HL-60/S4 treated with phorbol 12-myristate 13-acetate at 8.2 ng/mL for 4 days and 3 days (cell line): ENCODE measurements at regions not wholly inside any gene's neighbourhood (a gene's known extent, or its start where the extent isn't known, plus 50 kb on each side); places are given as distances from the start of the nearest gene placed in this dataset.

Experiments used
- in situ Hi-C: fragments of 300-500 bp; cut with MboI; formaldehyde crosslinking; loops from 2 replicates; pipeline ENCODE4 v1.15.0; 2022; ENCODE audit warnings: low sequenced_read_pairs

DNA sequence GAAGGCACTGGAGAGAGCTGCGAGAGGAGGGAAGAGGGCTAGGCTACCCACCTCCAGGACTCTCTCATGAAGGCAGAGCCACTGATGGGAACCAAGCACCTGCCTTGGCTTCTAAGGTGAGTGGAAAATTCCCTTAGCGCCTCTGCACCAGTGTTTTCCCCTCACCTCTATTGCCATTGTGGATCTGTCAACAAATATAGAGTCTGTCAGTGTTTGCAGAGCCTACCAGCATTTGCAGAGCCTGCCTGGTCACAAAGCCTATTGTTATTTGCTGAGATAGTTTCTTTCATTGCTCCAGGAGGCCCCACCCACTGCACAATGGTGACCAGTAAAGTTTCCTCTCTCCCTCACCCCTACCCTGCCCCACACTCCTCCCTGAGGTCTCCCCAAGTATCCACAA is 141.9 kb downstream of the MRPL14 start:
- in situ Hi-C loops, result no loop called here

GRCh38 chr6:43984442-43985321 is 142.6 kb downstream of the MRPL14 start:
- in situ Hi-C loops, result no loop called here

DNA sequence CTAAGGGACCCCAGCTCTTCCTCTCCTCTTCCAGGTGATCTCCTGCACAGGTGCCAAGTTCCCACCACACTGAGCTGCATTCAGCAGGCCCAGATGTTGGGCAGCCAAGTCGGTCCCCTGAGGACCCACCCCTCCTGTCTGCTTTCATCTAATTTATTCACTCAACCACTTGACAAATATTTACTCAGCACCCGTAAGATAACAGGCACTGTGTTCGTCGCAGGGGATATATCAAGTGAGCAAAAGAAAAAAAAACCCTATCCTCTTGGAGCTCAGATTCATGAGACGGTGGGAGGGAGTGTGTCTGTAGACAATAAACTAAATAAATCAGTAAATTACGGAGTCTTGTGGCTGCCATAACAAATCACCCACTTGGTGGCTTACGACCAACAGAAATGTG is 143.6 kb downstream of the MRPL14 start:
- in situ Hi-C loops, result no loop called here

DNA sequence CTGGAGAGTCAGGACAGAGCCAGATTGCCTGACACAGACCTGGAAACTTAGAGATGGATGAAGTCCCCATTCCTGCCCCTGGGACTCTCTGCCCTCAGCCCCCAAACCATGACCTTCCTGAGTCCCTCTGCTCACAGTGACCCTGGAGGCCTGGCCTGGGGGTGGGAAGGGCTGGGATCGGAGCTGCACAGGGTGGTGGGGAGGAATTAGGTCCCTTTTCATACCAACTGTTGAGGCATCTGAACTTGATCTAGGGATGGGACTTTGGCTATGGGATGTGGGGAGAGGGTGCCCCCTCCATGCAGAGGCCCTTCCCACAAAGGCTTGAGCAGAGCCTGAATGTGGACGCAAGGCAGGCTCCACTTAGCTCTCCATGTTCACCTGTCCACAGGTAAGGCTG is 144.1 kb downstream of the MRPL14 start:
- in situ Hi-C loops, result no loop called here

GRCh38 chr6:43982084-43982625 is 145.1 kb downstream of the MRPL14 start:
- in situ Hi-C loops, result no loop called here

DNA sequence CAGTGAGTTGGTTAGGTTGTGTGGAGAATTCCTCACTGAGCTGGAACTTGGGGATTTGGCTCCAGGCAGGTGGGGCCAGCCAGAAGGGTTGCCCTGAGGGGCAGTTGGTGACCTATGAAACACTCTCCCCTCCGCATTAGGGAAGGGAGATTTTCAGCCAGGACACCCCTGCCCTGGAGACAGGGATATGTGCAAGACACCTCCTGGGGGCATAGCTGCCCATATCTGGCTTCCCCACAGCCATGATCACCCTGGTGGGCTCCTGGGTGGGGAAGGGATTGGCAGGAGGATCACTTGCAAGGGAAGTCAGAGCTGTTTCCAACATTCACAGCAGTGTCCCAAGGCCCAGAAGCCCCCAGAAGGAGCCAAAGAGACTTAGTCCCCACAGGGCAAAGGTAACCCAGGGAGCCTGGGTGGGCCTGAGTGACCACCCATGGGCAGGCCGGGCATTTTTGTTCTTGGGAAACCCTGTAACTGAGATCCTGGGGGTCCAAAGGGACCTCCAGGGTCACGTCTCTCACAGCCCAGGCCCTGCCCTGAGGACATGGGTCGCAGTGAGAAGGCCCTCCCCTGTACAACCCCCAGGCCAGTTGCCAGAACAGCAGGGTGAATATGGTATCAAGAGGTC is 145.8 kb downstream of the MRPL14 start:
- in situ Hi-C loops, result no loop called here

- in situ Hi-C loops, result no loop called here
These were observed 147.1 kb downstream of the MRPL14 start for GRCh38 chr6:43980004-43980795.

GRCh38 chr6:43979525-43979924 is 147.7 kb downstream of the MRPL14 start:
- in situ Hi-C loops, result no loop called here

GRCh38 chr6:43978473-43979346 is 148.5 kb downstream of the MRPL14 start:
- in situ Hi-C loops, result no loop called here

- in situ Hi-C loops, result no loop called here
These were observed 149.7 kb downstream of the MRPL14 start for GRCh38 chr6:43977404-43978111.

DNA sequence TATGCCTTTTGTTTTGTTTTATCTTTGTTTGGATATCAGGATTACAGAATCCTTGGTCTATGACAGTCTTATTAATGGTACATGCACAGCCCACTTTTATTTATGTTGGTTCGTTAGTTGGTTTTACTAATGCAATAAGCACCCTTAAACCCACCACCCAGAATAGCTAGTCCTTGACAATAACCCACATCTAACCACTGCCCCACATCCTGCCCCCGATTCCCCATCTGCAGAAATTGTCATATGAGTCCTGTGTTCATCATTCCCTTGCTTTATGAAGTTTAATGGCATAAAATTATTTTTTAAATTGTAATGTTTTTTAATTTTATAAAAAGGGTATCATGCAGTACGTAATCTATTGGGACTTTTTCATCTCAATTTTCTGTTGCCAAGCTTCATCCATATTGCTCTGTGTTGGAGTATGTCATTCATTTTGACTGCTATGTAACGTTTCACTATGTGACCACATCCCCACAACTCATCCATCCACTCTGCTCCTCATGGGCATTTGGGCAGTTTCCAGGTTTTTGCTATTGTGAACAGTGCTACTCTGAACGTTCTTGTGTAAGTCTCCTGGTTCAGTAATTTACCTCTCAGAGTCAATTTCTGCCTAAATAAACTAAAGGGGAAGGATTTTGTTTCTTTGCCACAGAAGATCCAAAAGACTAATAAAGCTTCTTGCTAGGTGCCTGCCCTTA is 150.4 kb downstream of the MRPL14 start:
- in situ Hi-C loops, result no loop called here

DNA sequence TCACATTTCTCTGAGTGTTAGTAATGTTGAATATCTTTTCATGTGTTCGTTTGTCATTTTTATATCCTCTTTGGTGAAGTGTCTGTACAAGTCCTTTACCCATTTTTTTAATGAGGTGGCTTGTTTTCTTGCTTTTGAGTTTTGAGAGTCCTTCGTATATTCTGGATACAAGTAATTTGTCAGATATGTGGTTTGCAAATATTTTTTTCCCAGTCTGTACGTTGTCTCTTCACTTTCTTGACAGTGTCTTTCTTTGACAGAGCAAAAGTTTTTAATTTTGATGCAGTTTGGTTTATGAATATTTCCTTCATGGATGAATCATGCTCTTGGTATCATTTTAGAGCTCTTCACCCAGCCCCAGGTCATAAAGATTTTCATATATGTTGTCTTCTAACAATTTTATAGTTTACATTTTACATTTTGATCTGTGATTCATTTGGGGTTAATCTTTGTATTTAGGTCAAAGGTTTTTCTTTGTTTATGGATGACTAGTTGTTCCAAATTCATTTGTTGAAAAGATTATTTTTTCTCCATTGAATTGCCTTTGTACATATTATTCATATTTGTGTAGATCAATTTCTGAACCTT is 152.5 kb downstream of the MRPL14 start:
- in situ Hi-C loops, result no loop called here

DNA sequence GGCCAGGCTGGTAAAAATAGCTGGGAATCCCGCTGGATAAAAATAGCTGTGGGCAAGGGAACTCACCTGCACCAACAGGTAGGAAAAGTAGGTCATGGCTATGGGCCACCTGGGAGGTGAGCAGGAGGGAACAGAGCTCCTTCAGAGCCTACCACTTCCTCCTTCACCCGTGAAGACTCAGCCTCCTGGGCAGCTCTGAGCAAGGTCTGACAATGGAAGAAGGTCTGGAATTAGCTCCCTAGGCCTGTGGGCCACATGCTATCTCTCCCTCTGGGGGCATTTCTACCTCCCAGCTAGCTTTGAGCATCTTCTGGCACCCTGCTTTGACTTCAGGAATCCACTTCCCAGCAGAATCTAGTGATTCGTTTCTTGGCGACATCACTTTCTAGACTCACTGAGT is 153.9 kb downstream of the MRPL14 start:
- in situ Hi-C loops, result no loop called here

DNA sequence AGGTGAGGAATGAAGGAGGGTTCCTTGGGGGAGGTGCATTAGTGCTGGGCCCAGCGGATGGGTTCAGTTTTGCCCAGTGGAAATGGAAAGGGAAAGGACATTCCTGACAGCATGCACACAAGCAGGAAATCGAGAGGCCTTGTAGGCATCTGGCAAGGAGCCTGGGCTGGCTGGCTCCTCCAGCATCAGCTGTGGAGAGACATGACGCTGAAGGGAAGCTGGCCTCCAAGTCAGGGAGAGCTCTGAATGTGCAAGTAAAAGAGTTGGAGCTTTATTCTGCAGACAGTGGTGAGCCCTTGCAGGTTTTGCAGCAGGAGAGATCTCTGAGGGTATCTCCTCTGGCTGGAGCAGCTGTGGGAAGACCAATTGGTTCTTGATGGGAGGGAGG is 154.3 kb downstream of the MRPL14 start:
- in situ Hi-C loops, result no loop called here

- in situ Hi-C loops, result no loop called here
These were observed 154.9 kb downstream of the MRPL14 start for GRCh38 chr6:43972179-43972912.

DNA sequence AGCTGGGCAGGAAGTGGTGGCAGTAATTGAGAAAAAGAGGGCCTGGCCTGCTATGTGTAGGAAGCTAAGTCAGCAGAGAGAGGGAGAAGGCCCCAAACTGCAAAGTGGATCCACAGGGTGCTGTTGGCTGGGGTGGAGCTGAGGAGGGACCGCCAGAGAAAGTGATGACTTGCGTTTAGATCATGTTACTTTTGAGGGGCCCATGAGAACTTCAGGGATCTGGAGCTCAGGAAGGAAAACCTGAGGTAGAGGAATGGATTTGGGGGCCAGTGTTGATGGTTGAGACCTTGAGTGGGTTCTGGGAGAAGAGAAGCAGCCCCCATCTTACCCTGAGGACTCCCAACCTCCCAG is 155.5 kb downstream of the MRPL14 start:
- in situ Hi-C loops, result no loop called here

DNA sequence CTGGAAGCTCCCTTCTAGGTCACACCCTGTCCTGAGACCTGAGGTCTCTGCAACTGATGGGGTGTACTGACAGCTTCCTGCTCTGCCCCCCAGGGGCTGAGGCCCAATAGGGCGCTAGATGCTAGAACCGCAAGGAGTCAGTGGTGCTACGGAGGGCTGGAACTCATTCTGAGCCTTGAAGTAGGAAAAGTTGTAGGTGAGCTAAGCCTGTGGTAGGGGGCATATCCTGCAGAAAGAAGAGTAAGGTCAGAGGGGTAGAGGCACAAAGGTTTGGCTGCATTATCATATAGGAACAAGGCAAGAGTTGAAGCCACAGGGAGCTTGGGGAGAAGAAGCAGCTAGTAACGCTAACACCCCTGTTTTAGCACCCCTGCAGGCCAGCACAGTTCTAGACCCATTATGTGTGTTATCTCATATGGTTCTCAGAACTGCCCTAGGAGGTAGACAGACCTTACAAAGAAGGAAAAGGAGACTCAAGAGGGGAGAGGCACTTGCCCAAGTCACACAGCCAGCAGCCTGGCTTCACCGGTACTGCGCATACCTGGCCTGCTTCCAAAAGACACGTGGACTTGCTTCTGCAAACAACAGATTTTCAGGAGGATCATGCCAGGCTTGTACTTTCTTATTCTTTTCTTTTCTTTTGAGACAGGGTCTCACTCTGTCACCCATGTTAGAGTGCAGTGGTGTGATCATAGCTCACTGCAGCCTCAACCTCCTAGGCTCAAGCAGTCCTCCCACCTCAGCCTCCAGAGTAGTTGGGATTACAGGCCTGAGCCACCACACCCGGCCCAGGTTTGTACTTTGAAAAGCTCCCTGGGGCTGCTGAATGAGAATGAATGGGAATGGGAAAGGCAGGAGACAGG is 156.1 kb downstream of the MRPL14 start:
- in situ Hi-C loops, result no loop called here
